GM12892 (cell line): ENCODE measurements at regions not wholly inside any gene's neighbourhood (a gene's known extent, or its start where the extent isn't known, plus 50 kb on each side); places are given as distances from the start of the nearest gene placed in this dataset.

ENCODE experiments used
- POLR2A ChIP-seq: IDR thresholded peaks from 2 replicates; pipeline ENCODE4 v1.6.1; 2011; ENCODE audit warnings: low read depth, low read length, control low read depth
- POLR2AphosphoS5 ChIP-seq: IDR thresholded peaks from 2 replicates; pipeline ENCODE4 v1.6.1; 2011; ENCODE audit warnings: low read depth, low read length, control low read depth
- TAF1 ChIP-seq: IDR thresholded peaks from 2 replicates; pipeline ENCODE4 v1.6.1; 2011; ENCODE audit warnings: low read depth, mild to moderate bottlenecking, control low read depth, low read length, borderline replicate concordance

- TF ChIP-seq POLR2A (no peak), TAF1 (no peak), POLR2AphosphoS5 (no peak)
These were observed 1845.6 kb upstream of the PIK3C3 start for GRCh38 chr18:40109252-40110049.
